Liver (tissue), 8 donors: ENCODE measurements at regions not wholly inside any gene's neighbourhood (a gene's known extent, or its start where the extent isn't known, plus 50 kb on each side); places are given as distances from the start of the nearest gene placed in this dataset.

Experiments used
- DNase-seq: peaks from one replicate; pipeline ENCODE4 v3.0.0-alpha.2; 2017; ENCODE audit warnings: low spot score
- H3K27ac ChIP-seq, 2 donors: one replicate each; pipeline ENCODE4 v1.7.0; 2013; ENCODE audit warnings: inconsistent platforms in 2 of 2, low read length in 2 of 2, control low read depth in 1 of 2, low read depth in 1 of 2, mild to moderate bottlenecking in 1 of 2
- H3K27me3 ChIP-seq, 4 donors: one replicate each; pipeline versions ENCODE4 v1.6.1 to v1.7.0; 2013; ENCODE audit warnings: low read length in 3 of 4, inconsistent platforms in 1 of 4, mild to moderate bottlenecking in 1 of 4, moderate library complexity in 1 of 4; ENCODE audit not compliant: control insufficient read depth in 4 of 4, insufficient read depth in 4 of 4
- H3K36me3 ChIP-seq, 4 donors: one replicate each; pipeline versions ENCODE4 v1.6.1 to v1.7.0; 2013; ENCODE audit warnings: low read length in 3 of 4, mild to moderate bottlenecking in 3 of 4, low read depth in 1 of 4, moderate library complexity in 1 of 4; ENCODE audit not compliant: control insufficient read depth in 4 of 4, insufficient read depth in 3 of 4
- H3K4me1 ChIP-seq, 4 donors: one replicate each; pipeline versions ENCODE4 v1.6.1 to v1.7.0; 2013; ENCODE audit warnings: low read length in 3 of 4, mild to moderate bottlenecking in 3 of 4, moderate library complexity in 1 of 4; ENCODE audit not compliant: control insufficient read depth in 4 of 4, insufficient read depth in 4 of 4
- H3K4me3 ChIP-seq, 3 donors: one replicate each; pipeline versions ENCODE4 v1.6.1 to v1.7.0; 2013; ENCODE audit warnings: low read length in 3 of 3, control low read depth in 1 of 3, low read depth in 1 of 3, mild to moderate bottlenecking in 1 of 3
- H3K9ac ChIP-seq, 2 donors: one replicate each; pipeline ENCODE4 v1.7.0; 2013; ENCODE audit warnings: low read length in 2 of 2, mild to moderate bottlenecking in 2 of 2, moderate library complexity in 2 of 2, control low read depth in 1 of 2, low read depth in 1 of 2
- H3K9me3 ChIP-seq, 4 donors: one replicate each; pipeline versions ENCODE4 v1.6.1 to v1.7.0; 2013; ENCODE audit warnings: low read length in 3 of 4; ENCODE audit not compliant: control insufficient read depth in 4 of 4
- EGR1 ChIP-seq, 2 donors: IDR thresholded peaks; 2 replicates each; pipeline ENCODE4 v1.6.1; 2016 to 2018; ENCODE audit warnings: antibody characterized with exemption in 2 of 2, low read depth in 2 of 2
- FOXA1 ChIP-seq: IDR thresholded peaks from 2 replicates; pipeline ENCODE4 v1.6.1; 2016; ENCODE audit warnings: antibody characterized with exemption
- FOXA2 ChIP-seq: IDR thresholded peaks from 2 replicates; pipeline ENCODE4 v1.6.1; 2016; ENCODE audit warnings: antibody characterized with exemption
- GABPA ChIP-seq, 2 donors: IDR thresholded peaks in 1 of 2; conservative IDR thresholded peaks in 1 of 2; 2 replicates each; pipeline ENCODE4 v1.6.1; 2016; ENCODE audit warnings: antibody characterized with exemption in 2 of 2, mild to moderate bottlenecking in 1 of 2, moderate library complexity in 1 of 2
- HNF4A ChIP-seq, 2 donors: conservative IDR thresholded peaks; 2 replicates each; pipeline ENCODE4 v1.6.1; 2016; ENCODE audit warnings: antibody characterized with exemption in 2 of 2, mild to moderate bottlenecking in 2 of 2
- HNF4G ChIP-seq: IDR thresholded peaks from 2 replicates; pipeline ENCODE4 v1.6.1; 2016; ENCODE audit warnings: antibody characterized with exemption
- JUND ChIP-seq, 2 donors: IDR thresholded peaks; 2 replicates each; pipeline ENCODE4 v1.6.1; 2016; ENCODE audit warnings: antibody characterized with exemption in 2 of 2
- NR2F2 ChIP-seq: IDR thresholded peaks from 2 replicates; pipeline ENCODE4 v1.6.1; 2016; ENCODE audit warnings: antibody characterized with exemption
- RAD21 ChIP-seq, 2 donors: IDR thresholded peaks; 2 replicates each; pipeline ENCODE4 v1.6.1; 2016; ENCODE audit warnings: antibody characterized with exemption in 2 of 2, mild to moderate bottlenecking in 2 of 2
- RXRA ChIP-seq, 2 donors: IDR thresholded peaks; 2 replicates each; pipeline ENCODE4 v1.6.1; 2017 to 2018; ENCODE audit warnings: antibody characterized with exemption in 2 of 2, mild to moderate bottlenecking in 1 of 2
- SP1 ChIP-seq: IDR thresholded peaks from 2 replicates; pipeline ENCODE4 v1.6.1; 2018; ENCODE audit warnings: antibody characterized with exemption, mild to moderate bottlenecking
- TAF1 ChIP-seq: conservative IDR thresholded peaks from 2 replicates; pipeline ENCODE4 v1.6.1; 2016; ENCODE audit warnings: antibody characterized with exemption, mild to moderate bottlenecking
- YY1 ChIP-seq: IDR thresholded peaks from 2 replicates; pipeline ENCODE4 v1.6.1; 2016; ENCODE audit warnings: antibody characterized with exemption, mild to moderate bottlenecking
- WGBS: extraction: QIAGEN DNeasy Blood & Tissue Kit; methylation state at CpG from one replicate; pipeline ENCODE4 v1.1.7; 2013; 5-methylcytosine and 5-hydroxymethylcytosine counted together
- TF ChIP-seq, protein P1 (sequence below): fragments of 150-350 bp; IDR thresholded peaks from 2 replicates; pipeline ENCODE4 v1.5.1; 2017; ENCODE audit warnings: improper control_type of control experiment, low read depth, low read length; ENCODE audit not compliant: missing input control
- TF ChIP-seq, protein P2 (sequence below): IDR thresholded peaks from 2 replicates; pipeline ENCODE4 v1.6.1; 2016; ENCODE audit warnings: antibody characterized with exemption, mild to moderate bottlenecking
- TF ChIP-seq, protein P3 (sequence below): IDR thresholded peaks from 2 replicates; pipeline ENCODE4 v1.6.1; 2016; ENCODE audit warnings: antibody characterized with exemption
- TF ChIP-seq, protein P4 (sequence below): IDR thresholded peaks from 2 replicates; pipeline ENCODE4 v1.6.1; 2016; ENCODE audit warnings: antibody characterized with exemption
- TF ChIP-seq, protein P5 (sequence below): IDR thresholded peaks from 2 replicates; pipeline ENCODE4 v1.6.1; 2016; ENCODE audit warnings: antibody characterized with exemption
- donor health status: healthy.
- donor health status: healthy.
- donor health status: healthy.
- donor health status: healthy.
- donor health status: healthy.

DNA sequence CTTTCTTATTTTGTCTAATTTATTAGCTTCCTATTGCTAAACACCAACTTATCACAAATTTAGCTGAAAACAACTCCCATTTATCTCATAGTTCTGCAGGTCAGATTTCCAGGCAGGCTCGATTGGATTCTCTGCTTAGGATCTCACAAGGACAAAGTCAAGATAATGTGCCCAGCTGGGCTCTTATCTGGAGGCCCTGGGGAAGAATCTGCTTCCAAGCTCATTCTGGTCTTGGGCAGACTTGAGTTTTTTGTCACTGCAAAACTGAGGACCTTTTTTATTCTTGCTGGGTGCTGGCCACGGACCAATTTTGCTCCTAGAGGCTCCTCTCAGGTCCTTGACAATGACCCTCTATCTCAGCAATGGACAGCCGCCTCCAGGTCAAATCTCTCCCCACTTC, 215.5 kb downstream of the TRIB2 start:
- H3K9me3 ChIP-seq = no peaks in the 10 kb centered on the region
- no peak overlapping the region for H3K4me3 ChIP-seq
- no peak overlapping the region for H3K27ac ChIP-seq
- WGBS = 56% methylated on average over 3 of the region's 3 CpGs
- H3K4me1 ChIP-seq = no peaks in the 10 kb centered on the region
- TF ChIP-seq EGR1 (IDR thresholded peaks at IDR 0.05; ENCODE audit: low read depth in 2 of 2) = no peak
- TF ChIP-seq, protein P1, sequence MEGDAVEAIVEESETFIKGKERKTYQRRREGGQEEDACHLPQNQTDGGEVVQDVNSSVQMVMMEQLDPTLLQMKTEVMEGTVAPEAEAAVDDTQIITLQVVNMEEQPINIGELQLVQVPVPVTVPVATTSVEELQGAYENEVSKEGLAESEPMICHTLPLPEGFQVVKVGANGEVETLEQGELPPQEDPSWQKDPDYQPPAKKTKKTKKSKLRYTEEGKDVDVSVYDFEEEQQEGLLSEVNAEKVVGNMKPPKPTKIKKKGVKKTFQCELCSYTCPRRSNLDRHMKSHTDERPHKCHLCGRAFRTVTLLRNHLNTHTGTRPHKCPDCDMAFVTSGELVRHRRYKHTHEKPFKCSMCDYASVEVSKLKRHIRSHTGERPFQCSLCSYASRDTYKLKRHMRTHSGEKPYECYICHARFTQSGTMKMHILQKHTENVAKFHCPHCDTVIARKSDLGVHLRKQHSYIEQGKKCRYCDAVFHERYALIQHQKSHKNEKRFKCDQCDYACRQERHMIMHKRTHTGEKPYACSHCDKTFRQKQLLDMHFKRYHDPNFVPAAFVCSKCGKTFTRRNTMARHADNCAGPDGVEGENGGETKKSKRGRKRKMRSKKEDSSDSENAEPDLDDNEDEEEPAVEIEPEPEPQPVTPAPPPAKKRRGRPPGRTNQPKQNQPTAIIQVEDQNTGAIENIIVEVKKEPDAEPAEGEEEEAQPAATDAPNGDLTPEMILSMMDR = no peak
- TF ChIP-seq, protein P2, sequence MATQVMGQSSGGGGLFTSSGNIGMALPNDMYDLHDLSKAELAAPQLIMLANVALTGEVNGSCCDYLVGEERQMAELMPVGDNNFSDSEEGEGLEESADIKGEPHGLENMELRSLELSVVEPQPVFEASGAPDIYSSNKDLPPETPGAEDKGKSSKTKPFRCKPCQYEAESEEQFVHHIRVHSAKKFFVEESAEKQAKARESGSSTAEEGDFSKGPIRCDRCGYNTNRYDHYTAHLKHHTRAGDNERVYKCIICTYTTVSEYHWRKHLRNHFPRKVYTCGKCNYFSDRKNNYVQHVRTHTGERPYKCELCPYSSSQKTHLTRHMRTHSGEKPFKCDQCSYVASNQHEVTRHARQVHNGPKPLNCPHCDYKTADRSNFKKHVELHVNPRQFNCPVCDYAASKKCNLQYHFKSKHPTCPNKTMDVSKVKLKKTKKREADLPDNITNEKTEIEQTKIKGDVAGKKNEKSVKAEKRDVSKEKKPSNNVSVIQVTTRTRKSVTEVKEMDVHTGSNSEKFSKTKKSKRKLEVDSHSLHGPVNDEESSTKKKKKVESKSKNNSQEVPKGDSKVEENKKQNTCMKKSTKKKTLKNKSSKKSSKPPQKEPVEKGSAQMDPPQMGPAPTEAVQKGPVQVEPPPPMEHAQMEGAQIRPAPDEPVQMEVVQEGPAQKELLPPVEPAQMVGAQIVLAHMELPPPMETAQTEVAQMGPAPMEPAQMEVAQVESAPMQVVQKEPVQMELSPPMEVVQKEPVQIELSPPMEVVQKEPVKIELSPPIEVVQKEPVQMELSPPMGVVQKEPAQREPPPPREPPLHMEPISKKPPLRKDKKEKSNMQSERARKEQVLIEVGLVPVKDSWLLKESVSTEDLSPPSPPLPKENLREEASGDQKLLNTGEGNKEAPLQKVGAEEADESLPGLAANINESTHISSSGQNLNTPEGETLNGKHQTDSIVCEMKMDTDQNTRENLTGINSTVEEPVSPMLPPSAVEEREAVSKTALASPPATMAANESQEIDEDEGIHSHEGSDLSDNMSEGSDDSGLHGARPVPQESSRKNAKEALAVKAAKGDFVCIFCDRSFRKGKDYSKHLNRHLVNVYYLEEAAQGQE = no peak
- TF ChIP-seq FOXA2 = no peak
- no peak for TF ChIP-seq YY1
- TF ChIP-seq FOXA1 = no peak
- TF ChIP-seq HNF4A (conservative IDR thresholded peaks at IDR 0.05) = no peak
- TF ChIP-seq SP1 = no peak
- TF ChIP-seq RXRA (IDR thresholded peaks at IDR 0.05) = no peak
- TF ChIP-seq, protein P3, sequence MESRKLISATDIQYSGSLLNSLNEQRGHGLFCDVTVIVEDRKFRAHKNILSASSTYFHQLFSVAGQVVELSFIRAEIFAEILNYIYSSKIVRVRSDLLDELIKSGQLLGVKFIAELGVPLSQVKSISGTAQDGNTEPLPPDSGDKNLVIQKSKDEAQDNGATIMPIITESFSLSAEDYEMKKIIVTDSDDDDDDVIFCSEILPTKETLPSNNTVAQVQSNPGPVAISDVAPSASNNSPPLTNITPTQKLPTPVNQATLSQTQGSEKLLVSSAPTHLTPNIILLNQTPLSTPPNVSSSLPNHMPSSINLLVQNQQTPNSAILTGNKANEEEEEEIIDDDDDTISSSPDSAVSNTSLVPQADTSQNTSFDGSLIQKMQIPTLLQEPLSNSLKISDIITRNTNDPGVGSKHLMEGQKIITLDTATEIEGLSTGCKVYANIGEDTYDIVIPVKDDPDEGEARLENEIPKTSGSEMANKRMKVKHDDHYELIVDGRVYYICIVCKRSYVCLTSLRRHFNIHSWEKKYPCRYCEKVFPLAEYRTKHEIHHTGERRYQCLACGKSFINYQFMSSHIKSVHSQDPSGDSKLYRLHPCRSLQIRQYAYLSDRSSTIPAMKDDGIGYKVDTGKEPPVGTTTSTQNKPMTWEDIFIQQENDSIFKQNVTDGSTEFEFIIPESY = no peak
- no peak for TF ChIP-seq JUND (IDR thresholded peaks at IDR 0.05)
- TF ChIP-seq, protein P4, sequence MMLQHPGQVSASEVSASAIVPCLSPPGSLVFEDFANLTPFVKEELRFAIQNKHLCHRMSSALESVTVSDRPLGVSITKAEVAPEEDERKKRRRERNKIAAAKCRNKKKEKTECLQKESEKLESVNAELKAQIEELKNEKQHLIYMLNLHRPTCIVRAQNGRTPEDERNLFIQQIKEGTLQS = no peak
- no peak for TF ChIP-seq HNF4G
- TF ChIP-seq TAF1 = no peak
- TF ChIP-seq GABPA (IDR thresholded peaks at IDR 0.05 in 1 of 2, conservative IDR thresholded peaks at IDR 0.05 in 1 of 2) = no peak
- no peak for TF ChIP-seq RAD21 (IDR thresholded peaks at IDR 0.05)
- no peak for TF ChIP-seq NR2F2
- TF ChIP-seq, protein P5, sequence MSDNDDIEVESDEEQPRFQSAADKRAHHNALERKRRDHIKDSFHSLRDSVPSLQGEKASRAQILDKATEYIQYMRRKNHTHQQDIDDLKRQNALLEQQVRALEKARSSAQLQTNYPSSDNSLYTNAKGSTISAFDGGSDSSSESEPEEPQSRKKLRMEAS = no peak
- no peaks in the 10 kb centered on the region for H3K36me3 ChIP-seq
- DNase-seq = no peak
- H3K9ac ChIP-seq = no peak overlapping the region
- H3K27me3 ChIP-seq = peaks cover 0 to 12% (median 0%) of the 10 kb centered on the region in 4 donors
